Right ventricle myocardium inferior (tissue), 1 donor: ENCODE measurements at regions not wholly inside any gene's neighbourhood (a gene's known extent, or its start where the extent isn't known, plus 50 kb on each side); places are given as distances from the start of the nearest gene placed in this dataset.

Experiments used
- ATAC-seq: fragments of 200-7000 bp; cut with Tn5 transposase; one replicate; pipeline ENCODE4 v1.9.1; 2020; ENCODE audit warnings: mild to moderate bottlenecking, moderate library complexity
- DNase-seq: peaks from one replicate; pipeline ENCODE4 v3.0.0; 2021; ENCODE audit errors: missing footprints
- intact Hi-C: fragments of 100-400 bp; cut with DNase I; formaldehyde crosslinking; loops from one replicate; pipeline ENCODE4 v1.11.0; 2022
- donor health status: DM: no; HTN: yes; CAD: no; lungs with severe emphysema.

GRCh38 chr2:13560322-13560721, 843.6 kb downstream of the TRIB2 start:
- ATAC-seq (no peak), DNase-seq (no peak)
- intact Hi-C loops = no loop called here

DNA sequence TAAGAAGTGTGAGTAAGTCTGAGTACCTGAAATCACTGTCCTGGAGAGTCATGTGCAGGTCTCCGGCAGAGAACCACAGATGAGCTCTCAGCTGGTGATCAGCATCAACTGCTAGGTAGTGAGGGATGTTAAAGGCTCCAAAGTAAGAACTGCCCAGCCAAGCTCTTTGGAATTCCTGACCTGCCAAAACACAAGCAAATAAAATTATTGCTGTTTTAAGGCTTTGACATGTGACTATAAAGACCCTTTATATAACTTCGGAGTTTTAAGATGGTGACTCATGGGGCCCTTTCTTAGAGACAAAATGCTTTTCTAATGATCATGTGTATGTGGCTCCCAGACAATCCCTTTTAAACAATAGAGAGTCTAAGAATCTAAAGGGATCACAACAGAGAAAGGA, 855.7 kb downstream of the TRIB2 start:
- intact Hi-C loops = no loop called here
- ATAC-seq = no peak

DNA sequence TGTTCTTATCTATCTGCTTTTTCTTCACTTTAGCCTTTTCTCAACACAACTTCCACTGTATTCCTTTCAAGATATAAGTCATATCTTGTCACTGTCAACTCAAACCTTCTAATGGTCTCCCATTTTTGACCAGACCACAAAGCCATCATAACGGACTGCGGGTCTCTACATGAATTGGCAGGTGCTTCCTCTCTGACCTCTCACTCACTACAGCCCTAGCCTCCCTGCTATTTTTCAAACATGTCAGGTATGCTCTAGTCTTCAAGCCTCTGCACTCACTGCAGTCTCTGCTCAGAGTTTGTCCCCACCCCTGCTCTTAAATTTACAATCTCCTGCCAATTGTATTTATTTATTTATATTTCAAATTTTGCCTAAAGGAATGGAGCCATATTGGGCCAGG, 858.1 kb downstream of the TRIB2 start:
- ATAC-seq (no peak), DNase-seq (no peak)
- intact Hi-C loops = no loop called here

More for the DNA sequence above, 855.7 kb downstream of the TRIB2 start:
- no peak for DNase-seq

DNA sequence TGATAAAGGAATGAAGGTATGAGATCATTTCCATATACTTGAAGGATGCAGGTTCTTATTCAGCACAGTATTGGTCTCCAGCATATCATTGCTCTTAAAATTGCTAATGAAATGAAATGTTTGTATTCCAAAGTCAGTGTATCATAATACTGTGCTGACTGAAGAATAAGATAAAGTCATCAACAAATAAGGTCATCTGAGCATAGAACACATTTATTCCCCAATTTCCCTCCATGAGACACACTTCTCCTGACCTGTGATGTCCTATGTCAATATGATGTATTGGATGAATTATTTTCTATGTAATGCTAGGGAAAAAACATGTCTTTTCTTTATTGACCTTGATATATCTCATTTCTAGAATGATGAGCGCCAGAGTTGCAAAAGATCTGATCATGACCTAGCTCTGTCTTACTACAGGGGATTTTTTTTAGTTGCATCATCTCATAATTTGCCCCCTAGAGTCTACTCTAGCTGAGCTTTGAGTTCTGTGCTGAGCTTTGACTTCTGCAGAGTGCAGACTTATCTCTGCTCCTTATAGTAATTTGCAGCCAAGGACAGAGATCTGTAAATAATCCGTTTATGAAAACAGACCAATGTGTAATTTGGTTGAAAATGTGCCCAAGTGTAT, 859.8 kb downstream of the TRIB2 start:
- DNase-seq (no peak), ATAC-seq (no peak)
- intact Hi-C loops = no loop called here

DNA sequence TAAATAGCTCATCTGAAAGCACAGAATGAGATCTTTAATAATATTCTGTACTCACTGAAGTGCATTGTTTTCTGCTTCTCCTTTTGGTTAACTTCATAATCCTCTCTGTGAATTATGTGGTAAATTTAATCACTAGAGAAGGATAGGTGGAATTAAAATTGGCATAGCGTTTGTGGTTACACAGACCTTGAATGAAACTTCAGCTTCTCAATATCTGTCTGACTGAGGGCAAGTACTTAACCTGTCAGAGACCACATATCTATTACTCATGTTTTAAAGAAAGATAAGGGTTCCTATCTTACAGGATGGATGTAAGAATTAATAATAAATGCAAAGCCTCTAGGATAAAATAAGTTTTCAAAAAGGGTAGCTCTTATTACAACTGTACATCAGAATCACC, 861.8 kb downstream of the TRIB2 start:
- ATAC-seq = no peak
- intact Hi-C loops = no loop called here
- DNase-seq = no peak

- ATAC-seq (no peak), DNase-seq (no peak)
- intact Hi-C loops = no loop called here
These were observed 864.7 kb downstream of the TRIB2 start for GRCh38 chr2:13581471-13581870.

GRCh38 chr2:13583609-13584008, 866.9 kb downstream of the TRIB2 start:
- ATAC-seq = no peak
- no peak for DNase-seq
- intact Hi-C loops = no loop called here

- intact Hi-C loops = no loop called here
- DNase-seq (no peak), ATAC-seq (no peak)
These were observed 867.3 kb downstream of the TRIB2 start for GRCh38 chr2:13584020-13584419.

GRCh38 chr2:13585732-13586131, 869.0 kb downstream of the TRIB2 start:
- DNase-seq = no peak
- intact Hi-C loops = no loop called here
- ATAC-seq = no peak

GRCh38 chr2:13596233-13596632, 879.5 kb downstream of the TRIB2 start:
- intact Hi-C loops = no loop called here
- DNase-seq (no peak), ATAC-seq (no peak)

DNA sequence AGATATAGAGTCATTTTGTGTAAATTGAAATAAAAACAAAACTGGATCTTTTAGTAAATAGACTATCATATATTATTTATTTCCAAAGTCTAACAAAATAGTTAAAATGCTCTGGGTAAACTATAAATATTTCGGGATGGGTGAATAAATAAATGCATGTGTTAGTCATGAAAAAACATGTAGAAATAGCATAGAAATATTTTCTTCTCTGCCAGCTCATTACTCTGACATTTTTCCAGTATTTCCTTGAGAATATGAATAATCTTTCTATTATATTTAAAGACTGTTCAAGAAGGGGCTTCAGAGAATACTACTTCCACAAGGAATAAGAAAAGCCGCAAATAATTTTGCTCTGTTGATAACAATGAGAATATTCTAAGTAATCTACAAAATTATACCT, 880.4 kb downstream of the TRIB2 start:
- DNase-seq = no peak
- ATAC-seq = no peak
- intact Hi-C loops = no loop called here

DNA sequence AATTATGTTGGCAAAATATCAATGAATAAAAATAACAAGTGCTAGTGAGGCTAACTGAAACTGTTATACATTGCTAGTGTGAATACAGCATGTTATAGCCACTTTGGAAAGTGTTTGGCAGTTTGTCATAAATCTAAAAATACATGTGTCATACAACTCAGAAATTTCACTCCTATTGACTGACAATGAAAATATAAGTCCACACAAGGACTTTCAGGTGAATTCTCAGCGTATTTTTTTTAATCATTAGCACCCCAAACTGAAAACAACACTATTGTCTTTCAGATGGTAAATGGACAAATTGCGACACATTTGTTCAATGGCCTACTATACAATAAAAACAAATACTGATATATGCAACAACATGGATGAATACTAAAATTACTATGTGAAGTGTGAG, 884.8 kb downstream of the TRIB2 start:
- DNase-seq (no peak), ATAC-seq (no peak)
- intact Hi-C loops = no loop called here

GRCh38 chr2:13604951-13605661, 888.4 kb downstream of the TRIB2 start:
- no peak for ATAC-seq
- no peak for DNase-seq
- intact Hi-C loops = no loop called here

GRCh38 chr2:13607139-13607538, 890.4 kb downstream of the TRIB2 start:
- DNase-seq = no peak
- intact Hi-C loops = no loop called here
- ATAC-seq = no peak

DNA sequence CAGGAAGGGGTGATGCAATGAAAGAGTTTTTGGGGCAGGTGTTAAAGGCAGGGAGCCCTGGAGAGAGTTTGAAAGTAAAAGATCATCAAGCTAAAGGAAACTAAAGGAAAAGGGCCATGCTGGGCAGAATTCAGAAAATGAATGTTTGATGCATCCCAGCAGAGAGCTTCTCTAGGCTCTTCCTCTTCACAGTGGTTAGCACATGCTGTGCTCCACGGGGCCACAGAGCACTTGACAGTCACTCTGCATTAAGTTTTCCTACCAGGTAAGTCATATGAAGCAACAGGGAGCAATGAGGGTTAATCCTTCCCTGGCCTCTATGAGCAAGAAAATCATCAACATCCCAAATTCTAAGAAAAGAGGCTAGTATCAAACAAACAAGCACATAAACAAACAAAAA, 895.2 kb downstream of the TRIB2 start:
- no peak for DNase-seq
- ATAC-seq = no peak
- intact Hi-C loops = no loop called here

GRCh38 chr2:13616059-13616458, 899.3 kb downstream of the TRIB2 start:
- no peak for ATAC-seq
- no peak for DNase-seq
- intact Hi-C loops = no loop called here

DNA sequence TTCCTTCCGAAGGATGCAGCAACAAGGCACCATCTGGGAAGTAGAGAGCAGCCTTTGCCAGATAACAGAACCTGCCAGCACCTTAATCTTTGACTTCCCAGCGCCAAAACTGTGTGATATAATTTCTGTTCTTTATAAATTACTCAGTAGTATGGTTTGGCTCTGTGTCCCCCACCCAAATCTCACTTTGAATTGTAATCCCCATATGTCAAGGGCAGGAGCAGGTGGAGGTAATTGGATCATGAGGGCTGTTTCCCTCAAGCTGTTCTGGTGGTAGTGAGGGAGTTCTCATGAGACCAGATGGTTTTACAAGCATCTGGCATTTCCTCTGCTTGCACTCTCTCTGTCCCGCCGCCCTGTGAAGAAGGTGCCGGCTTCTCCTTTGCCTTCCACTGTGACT, 899.9 kb downstream of the TRIB2 start:
- DNase-seq (no peak), ATAC-seq (no peak)
- intact Hi-C loops = no loop called here

- intact Hi-C loops = no loop called here
- no peak for ATAC-seq
- DNase-seq = no peak
These were observed 911.4 kb downstream of the TRIB2 start for GRCh38 chr2:13628122-13628521.

GRCh38 chr2:13638181-13638580, 921.4 kb downstream of the TRIB2 start:
- DNase-seq (no peak), ATAC-seq (no peak)
- intact Hi-C loops = no loop called here

GRCh38 chr2:13649918-13650317, 933.2 kb downstream of the TRIB2 start:
- DNase-seq (no peak), ATAC-seq (no peak)
- intact Hi-C loops = no loop called here
